ENCODE measurements at regions not wholly inside any gene's neighbourhood (a gene's known extent, or its start where the extent isn't known, plus 50 kb on each side); places are given as distances from the start of the nearest gene placed in this dataset.
"Not testable (repeated sequence)": the region's sequence is repeated elsewhere in the genome, so short reads cannot be mapped to it uniquely, and the experiment has no call there.

- TF ChIP-seq CTCF, POLR2A (IDR thresholded peaks at IDR 0.05): not testable (repeated sequence)
These were observed 95.3 kb downstream of the TMEM121 start for GRCh38 chr14:105621479-105622328.
